Superior temporal gyrus (tissue), 1 donor: ENCODE measurements at regions not wholly inside any gene's neighbourhood (a gene's known extent, or its start where the extent isn't known, plus 50 kb on each side); places are given as distances from the start of the nearest gene placed in this dataset.
"Not testable (repeated sequence)": the region's sequence is repeated elsewhere in the genome, so short reads cannot be mapped to it uniquely, and the experiment has no call there.

Experiments used
- DNase-seq: peaks from one replicate; pipeline ENCODE4 v3.0.0-alpha.2; 2016; ENCODE audit errors: extremely low spot score

DNA sequence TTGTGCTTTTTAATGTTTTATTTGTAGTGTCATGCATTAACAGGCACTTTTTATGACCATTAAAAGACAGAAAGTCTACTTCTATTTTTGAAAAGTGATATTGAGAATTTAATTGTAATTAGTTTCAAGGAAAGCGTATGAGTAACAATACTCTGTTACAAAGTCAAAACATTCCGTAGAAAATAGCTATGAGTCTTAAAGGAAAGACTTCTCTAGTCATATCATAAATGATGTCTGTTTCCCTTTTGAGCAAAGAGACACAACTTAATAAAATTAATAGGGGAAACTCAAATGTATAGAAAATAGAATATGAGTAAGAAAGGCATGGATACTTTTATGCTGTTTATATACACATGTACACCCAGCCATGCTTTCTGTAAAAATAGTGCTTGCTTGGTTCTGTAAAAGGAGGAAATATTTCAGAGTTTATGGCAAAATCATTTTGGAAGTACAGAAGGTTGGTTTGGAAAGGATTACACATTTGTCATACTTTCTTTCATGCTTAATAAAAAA, 107.8 kb upstream of the AHI1 start:
- DNase-seq: no peak

DNA sequence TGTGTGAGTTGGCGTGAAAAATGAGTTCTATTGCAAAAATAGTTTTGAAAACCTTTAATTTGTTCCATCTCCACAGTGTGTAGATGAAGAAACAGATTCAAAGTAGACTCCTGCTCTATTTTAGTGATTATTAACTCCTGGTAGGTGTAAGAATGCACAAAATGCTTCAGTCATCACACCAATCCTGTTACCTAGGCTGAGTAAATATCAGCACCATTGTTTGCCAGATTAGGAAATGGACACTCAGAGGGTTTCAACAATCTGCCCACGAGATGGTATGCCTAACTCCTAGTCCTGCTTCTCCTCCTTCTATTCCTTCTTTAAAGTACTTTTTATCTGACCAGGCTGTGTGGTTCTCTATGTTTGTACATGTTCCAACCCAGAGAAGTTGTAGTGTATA, 108.9 kb upstream of the AHI1 start:
- no peak for DNase-seq

DNA sequence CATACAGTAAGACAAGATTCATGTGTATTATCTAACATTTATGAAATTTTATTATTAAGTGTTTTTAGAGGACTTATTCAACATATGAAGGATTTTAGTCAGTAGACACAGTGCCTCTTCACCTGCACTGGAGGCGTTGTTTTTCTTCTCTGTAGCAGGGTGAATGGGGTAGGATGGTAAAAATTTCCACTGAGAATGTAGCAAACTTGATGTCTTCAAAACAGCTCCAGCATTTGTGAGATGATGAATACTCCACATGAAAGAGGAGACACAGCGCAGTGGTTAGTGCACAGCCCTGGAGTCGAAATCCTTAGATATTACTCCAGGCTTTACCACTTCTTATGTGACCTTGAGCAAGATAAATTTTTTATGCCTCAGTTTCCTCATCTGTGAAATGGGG, 110.5 kb upstream of the AHI1 start:
- DNase-seq: no peak

DNA sequence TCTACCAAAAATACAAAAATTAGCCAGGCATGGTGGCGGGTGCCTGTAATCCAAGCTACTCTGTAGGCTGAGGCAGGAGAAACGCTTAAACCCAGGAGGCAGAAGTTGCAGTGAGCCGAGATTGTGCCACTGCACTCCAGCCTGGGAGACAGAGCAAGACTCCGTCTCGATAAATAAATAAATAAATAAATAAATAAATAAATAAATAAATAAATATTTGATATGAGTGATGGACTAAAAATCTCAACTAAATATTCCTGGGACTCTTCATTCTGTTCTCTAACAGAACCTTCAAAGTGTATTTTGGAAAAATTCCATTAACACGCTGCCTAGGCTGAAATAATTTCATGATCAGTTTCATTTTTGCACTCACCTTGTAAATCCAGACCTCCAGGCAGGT, 112.7 kb upstream of the AHI1 start:
- not testable (repeated sequence) for DNase-seq

DNA sequence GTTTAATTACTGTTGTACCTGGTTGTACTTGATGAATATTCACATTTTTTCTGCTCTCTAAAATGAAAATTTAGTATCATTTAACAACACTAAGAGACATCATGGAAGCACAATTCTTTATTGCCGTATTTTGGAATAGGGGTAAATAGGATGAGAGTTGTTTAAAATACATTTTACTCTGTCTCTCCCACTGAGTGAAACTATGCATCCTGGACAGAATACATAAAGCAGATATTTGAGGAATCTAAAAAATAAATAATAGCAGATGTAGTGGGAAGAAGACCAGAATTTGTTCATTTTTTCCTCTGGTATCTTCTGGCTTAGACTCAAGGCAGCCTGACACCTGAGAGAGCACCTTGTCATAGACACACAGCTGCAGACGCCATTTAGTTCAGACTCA, 119.1 kb upstream of the AHI1 start:
- DNase-seq: no peak

DNA sequence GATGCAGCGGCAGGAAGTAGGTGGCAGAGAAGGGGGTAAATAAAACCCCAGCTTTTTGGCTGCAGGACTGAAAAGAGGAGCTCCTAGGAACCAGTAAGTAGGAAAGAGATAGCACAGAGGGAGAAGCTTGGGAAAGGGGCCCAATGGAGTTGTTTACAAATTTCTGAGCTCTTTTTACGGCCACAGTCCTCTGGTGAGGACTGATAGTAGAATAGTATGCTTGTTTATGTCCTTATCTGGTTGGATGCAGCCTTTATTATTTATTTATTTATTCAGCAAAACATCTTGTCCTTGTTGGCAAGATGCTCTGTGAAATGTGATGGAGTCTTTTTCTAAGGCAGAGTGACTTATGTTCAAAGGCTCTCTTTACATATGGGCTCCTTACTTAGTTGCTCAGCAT, 119.7 kb upstream of the AHI1 start:
- no peak for DNase-seq

DNA sequence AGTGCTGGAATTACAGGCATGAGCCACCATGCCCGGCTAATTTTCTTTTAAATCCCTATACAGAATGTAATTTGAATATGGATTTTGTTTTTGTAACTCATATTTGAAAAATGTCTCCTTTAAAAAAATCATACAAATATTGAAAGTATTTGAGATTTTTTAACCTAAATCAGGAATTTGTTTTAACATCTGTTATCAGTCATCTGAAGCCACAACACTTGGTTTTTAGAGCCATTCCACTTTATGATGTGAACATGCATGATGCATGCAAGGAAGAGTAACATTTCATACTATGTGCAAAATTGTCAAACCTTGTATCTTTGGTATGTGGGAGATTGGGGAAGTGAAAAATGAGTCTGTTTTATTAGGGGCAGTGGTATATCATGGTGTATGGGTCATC, 124.5 kb upstream of the AHI1 start:
- no peak for DNase-seq

DNA sequence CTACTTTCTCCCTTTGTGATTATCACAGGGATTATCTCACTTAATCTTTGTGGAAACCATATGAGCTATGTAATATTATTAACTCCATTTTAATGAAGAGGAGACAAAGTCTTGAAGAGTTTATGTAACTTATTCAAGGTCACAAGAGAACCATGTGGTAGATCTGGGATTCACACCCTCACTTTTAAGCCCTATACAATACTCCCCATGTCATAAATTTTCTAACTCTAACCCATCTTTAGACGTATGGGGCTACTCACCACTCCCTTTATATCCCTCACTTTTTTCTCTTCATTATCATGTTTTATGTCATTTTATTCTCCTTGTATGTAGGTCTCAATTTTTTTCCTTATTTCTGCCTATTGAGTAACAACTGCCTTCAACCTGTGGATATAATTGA, 126.4 kb upstream of the AHI1 start:
- DNase-seq: no peak

DNA sequence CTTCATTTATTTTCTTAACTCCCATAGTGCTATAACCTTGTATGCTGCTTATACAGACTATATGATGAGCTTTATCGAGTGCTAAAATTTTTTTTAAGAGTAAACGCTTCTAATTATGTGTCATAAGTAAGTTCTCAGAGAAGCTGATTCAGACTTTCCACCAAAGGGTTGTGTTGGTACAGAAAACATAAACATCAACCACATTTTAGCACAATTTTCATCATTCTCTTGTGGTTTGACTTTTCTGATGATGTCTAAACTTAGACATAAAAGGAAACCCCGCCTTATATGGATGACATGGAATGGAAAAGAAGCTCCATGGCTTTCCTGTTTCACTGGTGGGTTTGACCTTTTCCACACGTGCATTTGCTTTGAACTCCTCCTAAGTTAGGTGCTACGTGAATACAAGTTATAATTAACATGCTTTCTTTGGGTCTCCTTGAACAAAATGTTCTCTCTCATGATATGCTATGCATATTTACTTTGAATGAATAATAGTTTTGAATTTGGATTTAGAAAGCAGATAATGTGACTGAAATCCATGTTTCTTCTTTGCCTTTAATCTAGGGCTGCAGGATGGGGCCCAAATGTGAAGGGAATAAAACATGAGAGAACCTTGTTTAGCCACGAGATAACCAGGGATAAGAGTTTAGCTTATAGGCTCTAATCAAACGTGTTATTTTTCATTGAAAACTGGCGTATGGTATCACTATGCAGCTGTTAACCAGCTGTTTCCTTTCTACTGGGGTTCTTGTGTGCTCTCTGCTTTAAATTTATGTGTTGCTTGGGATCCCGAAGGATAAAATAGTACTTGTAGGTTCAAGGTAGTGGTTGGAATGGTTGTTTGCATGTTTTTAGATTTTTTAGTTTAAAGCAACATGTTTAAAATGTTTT, 127.1 kb upstream of the AHI1 start:
- no peak for DNase-seq

DNA sequence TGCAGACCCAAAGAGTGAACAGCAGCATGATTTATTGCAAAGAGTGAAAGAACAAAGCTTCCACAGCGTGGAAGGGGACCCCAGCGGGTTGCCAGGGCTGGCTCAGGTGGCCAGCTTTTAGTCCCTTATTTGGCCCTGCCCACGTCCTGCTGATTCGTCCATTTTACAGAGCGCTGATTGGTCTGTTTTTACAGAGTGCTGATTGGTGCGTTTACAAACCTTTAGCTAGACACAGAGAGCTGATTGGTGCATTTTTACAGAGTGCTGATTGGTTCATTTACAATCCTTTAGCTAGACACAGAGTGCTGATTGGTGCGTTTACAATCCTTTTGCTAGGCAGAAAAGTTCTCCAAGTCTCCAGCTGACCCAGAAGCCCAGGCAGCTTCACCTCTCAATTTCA, 128.5 kb upstream of the AHI1 start:
- DNase-seq: not testable (repeated sequence)

DNA sequence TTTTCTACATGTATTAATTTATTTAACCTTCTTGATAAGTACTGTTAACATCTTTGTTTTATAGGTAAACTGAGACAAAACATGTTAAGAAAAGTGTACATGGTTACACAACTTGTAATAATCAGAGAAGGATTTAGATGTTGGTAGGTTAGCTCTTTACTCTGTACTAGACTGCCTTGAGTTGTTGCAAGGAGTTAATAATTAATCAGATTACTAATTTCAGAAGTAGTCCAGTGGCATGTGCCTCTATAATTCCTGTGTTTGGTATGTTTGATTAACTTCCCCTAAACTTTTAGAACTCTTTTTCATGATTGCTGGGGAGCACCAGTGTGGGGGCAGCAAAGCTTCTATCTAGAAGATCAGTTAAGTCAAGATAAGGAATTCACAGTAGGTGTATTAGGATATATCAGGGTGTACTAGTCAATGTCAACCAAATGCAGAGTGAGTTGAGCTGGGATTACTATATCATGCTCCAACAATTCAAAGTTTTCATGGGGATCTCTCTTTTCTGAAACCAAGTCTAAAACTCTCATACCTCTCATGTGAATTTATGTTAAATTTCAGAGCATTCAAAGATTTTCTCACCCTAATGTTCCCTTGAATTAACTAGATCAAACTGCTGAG, 129.7 kb upstream of the AHI1 start:
- DNase-seq: no peak

DNA sequence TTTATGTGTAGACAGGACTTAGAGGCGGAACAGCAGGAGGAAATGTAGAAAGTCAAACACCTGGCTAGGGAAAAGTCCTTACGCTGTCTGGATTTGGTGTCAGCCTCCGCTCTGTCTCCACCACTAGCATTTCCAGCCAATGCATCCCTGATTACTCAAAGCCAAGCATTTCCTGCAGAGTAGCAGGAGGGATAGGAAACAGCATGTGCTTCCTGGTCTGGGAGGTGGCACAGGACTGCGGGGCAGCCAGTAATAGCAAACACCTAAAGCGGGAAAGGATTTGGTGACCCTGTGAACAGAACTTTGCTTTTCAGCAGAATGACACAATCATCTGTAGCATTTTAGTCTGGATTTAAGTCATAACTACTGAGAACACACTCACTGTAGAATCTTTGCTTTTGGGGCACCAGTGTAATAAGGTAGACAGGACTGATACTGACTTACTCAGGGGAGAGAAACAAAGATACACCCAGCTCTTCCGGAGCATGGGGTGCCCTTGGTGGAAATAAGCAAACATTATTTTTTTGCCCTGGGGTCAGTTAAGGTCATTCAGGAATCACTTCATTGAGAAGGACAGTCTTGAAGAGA, 133.3 kb upstream of the AHI1 start:
- no peak for DNase-seq

DNA sequence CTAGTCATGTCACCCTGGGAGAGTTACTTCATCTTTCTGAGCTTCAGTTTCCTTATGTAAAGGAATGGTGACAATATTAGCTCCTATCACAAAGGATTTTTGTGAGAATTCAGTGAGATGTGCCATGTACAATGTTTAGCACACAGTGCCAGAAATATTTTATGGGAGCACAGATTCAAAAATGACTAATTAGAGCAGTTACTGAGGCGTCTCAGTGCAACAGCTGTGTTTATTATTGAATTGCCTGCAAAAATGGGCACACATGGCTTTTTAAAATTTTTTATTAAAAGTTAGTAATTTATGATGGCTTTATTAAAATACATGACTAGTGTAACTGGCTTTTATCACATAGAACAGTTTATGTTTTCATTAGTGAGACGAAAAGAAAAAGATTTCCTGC, 134.3 kb upstream of the AHI1 start:
- no peak for DNase-seq

DNA sequence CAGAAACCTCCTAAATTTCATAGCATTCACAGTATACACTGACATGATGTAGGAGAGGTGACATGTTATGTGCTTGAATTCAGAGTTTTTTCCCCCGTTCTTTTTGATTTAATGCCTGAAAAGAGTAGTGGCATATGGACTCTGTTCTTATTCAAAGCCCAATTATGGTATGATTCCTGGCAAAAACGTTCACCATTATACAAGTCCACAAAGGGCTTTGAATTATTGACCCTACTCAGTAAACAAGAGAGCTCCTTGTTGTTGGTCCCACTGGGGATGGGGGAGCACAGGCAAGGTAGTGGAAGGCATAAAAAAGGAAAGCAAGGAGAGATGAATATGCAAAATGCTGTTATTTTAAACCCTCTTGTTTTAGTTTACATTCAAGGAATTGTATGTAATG, 136.0 kb upstream of the AHI1 start:
- DNase-seq: no peak

DNA sequence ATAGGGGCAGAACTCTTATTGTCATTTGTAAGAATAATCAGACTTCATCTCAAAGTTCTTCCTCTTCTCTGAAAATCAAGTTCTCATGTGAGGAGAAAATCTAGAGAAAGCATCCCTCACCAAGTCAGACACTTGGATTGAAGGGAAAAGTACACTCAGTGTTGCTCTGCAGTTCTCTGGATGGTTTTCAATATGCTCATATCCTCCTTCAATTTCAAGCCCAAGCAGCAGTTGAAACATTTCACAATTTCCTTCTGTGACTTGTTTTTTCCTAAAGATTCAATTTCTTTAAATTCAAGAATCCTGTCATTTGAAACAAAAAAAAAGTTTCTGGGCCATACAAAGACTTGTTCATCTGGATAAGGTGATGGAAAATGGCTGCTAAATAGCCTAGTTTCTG, 140.2 kb upstream of the AHI1 start:
- no peak for DNase-seq

DNA sequence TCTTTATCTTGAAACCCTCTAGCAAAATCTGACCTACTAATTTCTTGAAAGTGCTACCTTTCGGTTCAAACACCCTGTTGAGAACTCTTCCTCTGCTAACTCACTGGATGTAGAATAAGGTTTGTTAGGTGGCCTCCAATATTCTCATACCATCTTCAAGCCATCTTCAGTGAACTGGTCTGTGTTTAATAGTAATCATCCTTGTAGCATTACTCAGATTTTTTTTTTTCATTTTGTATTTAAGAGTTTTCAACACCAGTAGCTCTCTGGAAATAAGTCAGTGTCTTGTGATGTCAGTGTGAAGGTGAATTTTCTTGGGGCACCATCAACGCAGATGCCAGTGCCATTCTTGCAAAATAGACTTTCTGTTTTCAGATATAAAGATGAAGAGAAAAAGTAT, 140.6 kb upstream of the AHI1 start:
- DNase-seq: no peak

DNA sequence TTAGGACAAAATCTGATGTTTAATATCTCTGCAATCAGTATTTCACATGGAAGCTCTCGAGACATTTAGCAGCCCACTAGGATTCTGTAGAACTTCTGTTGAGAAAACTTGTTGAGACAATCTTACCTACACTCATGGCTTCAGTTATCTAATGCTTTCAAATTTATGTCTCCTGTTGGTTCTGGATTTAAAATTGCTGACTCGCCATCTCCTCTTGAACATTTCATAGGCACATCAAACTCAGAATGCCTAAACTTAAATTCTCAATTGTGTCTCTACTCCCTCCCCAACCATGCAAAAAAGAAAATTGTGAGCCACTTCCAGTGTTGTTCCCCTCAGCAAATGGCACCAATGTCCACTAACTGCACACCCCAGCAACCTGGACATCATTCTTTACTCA, 142.5 kb upstream of the AHI1 start:
- no peak for DNase-seq

DNA sequence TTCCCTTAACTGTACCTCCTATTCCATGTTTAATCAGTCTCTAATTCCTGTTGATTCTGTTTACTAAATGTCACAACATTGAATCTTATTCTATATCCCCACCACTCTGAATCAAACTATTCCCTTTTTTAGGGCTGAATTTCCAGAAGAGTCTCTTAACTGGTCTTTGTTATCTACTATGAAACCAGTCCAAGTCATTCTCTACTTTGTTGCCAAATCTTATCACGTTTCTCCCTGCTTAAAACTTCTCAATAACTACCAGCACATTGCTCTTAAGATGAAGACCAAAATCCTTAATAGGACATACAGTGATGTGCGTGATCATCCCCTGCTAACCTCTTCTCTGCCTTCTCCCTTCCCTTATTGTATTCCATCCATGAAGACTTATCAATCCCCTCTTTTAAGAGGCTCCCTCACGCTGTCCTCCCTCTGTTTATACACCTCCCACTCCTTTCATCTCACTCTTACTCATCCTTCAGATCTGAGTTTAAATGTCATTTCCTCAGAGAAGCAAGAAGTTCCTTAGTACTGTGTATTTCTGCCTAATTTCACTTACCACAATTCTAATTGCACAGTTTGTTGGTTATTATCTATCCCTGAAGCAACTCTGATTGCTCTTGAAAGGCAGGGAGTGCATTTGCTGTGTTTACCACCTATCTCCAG, 143.0 kb upstream of the AHI1 start:
- no peak for DNase-seq

DNA sequence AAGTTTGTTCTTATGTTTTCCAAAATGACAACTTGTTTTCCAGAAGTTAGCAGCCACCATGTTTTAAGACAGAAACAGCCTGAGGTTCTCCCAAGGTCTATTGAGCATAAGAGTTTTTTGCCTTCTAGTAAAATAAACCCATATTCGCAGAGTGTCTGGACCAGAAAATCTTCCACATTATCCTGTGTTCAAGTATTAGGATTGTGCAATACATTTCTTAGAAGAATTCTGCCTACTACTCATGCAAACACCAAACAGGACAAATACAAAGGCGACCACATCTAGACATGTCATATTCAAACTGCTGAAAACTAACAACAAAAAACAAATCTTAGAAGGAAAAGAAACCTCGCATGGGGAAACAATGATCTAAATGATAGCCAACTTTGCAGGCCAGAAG, 145.4 kb upstream of the AHI1 start:
- no peak for DNase-seq

DNA sequence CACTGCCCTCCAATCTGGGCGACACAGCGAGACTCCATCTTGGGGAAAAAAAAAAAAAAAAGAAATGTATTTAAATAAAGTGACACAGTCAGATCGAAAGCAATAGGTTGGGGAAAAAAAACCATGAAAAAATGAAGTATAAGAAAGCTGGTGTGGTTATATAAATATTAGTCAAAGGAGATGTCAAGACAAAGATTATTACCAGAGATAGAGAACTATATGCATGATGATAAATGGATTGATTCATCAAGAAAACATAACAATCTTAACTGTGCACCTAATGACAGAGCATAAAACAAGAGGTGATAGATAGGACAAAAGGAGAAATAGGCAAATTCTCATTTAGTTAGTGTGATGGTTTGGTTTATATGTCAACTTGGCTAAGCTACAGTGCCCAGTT, 146.9 kb upstream of the AHI1 start:
- DNase-seq: no peak

DNA sequence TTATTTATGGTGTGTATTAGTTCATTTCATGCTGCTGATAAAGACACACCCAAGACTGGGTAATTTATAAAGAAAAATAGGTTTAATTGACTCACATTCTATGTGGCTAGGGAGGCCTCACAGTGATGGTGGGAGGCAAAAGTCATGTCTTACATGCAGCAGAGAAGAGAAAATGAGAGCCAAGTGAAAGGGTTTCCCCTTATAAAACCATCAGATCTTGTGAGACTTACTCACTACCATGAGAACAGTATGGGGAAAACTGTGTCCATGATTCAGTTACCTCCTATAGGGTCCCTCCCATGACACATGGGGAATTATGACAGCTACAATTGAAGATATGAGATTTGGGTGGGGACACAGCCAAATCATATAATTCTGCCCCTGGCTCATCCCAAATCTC, 150.0 kb upstream of the AHI1 start:
- no peak for DNase-seq

DNA sequence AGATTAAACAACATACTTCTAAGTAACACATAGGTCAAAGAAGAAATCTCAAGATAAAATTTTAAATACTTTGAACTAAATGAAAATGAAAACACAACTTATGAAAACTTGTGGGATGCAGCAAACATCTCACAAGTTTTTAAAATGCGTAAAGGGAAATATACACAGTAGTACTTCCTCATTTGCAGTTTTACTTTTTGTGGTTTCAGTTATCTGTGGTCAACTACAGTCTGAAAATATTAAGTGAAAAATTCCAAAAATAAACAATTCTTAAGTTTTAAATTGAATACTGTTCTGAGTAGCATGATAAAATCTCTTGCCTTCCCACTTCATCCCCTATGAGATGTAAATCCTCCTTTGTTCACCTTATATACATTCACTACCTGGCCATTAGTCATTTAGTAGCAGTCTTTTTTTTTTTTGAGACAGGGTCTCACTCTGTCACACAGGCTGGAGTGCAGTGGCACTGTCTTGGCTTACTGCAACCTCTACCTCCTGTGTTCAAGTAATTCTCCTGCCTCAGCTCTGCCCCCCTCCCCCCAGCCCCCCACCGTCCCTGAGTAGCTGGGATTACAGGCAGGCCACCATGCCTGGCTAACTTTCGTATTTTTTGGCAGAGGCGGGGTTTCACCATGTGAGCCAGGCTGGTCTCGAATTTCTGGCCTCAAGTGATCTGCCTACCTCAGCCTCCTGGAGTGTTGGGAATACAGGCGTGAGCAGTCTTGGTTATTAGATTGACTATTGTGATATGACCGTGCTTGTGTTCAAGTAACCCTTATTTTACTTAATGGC, 154.6 kb upstream of the AHI1 start:
- DNase-seq: no peak
